Fibroblast of the aortic adventitia (primary cell): ENCODE measurements at regions not wholly inside any gene's neighbourhood (a gene's known extent, or its start where the extent isn't known, plus 50 kb on each side); places are given as distances from the start of the nearest gene placed in this dataset.
A peak's percentile ranks its signal among the peaks of the same experiment; 100 is the strongest.

ENCODE experiments used
- DNase-seq: peaks from one replicate; pipeline ENCODE4 v3.0.0-alpha.2; 2010; ENCODE audit warnings: low read depth
- H3K4me3 ChIP-seq: 2 replicates; pipeline ENCODE4 v1.5.1; 2011; ENCODE audit warnings: low read depth, mild to moderate bottlenecking, control low read depth, low read length, moderate library complexity
- TF ChIP-seq, protein P1 (sequence below): IDR thresholded peaks from 2 replicates; pipeline ENCODE4 v1.5.1; 2011; ENCODE audit warnings: mild to moderate bottlenecking, low read length, control low read depth, inconsistent platforms; ENCODE audit not compliant: insufficient read depth

DNA sequence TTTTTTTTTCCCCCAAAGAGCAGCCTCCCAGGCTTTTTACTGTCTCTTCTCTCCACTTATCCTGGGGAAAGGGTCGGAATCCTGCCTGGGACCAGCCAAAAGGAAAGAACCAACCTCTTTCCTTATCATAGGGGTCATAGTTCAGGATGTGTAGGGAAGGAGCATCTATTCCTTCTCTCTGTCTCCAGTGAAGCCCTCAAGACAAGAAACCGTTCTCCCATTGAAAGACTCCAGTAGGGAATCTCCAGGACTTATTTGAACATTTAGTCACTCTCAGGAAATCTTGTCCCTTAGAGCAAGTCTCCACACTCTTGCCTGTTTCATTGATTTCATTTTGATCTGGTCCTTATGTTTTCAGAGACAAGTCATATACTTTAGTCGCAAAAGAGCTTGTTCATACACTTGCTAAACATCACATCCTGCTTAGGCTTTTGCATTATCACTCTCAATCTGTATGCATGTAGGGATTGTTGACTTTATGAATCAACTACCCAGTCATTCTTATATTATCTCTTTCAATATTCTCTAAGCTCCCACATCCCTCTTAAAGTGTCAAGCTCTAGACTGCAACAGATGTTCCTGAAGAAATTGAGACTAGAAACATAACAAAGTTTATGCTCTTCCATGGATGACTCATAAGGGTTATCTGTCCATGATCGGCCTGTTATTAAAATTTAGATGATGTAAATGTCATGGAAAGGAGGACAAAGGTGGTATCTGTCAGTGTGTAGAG lies 116.2 kb upstream of the ST6GAL2 start:
- peak; percentile 56 for DNase-seq
- TF ChIP-seq, protein P1, sequence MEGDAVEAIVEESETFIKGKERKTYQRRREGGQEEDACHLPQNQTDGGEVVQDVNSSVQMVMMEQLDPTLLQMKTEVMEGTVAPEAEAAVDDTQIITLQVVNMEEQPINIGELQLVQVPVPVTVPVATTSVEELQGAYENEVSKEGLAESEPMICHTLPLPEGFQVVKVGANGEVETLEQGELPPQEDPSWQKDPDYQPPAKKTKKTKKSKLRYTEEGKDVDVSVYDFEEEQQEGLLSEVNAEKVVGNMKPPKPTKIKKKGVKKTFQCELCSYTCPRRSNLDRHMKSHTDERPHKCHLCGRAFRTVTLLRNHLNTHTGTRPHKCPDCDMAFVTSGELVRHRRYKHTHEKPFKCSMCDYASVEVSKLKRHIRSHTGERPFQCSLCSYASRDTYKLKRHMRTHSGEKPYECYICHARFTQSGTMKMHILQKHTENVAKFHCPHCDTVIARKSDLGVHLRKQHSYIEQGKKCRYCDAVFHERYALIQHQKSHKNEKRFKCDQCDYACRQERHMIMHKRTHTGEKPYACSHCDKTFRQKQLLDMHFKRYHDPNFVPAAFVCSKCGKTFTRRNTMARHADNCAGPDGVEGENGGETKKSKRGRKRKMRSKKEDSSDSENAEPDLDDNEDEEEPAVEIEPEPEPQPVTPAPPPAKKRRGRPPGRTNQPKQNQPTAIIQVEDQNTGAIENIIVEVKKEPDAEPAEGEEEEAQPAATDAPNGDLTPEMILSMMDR = no peak
- no peak overlapping the region for H3K4me3 ChIP-seq

- DNase-seq = peak; percentile 20
- TF ChIP-seq, protein P1 = no peak
- no peak overlapping the region for H3K4me3 ChIP-seq
Observed at GRCh38 chr2:107002735-107003134, 116.8 kb upstream of the ST6GAL2 start.

DNA sequence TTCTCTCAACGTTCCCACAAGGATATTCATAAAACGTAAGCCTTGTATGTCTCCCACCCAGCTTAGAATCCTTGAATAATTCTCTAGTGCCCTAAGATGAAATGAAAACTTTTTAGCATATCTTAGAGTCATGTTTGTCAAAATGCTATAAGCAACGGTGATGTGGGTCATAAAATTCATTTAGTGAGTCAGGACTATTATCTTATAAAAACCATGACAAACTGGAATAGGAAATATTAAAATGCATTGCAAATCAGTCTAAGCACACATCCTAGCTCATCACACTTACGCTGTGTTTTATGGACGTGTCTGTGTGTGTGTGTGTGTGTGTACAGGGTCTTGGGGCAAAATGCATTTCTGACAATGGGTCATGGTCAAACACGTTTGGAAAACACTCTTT lies 119.9 kb upstream of the ST6GAL2 start:
- H3K4me3 ChIP-seq = no peak overlapping the region
- TF ChIP-seq, protein P1 = no peak
- no peak for DNase-seq

GRCh38 chr2:107006836-107007235 lies 120.9 kb upstream of the ST6GAL2 start:
- no peak for DNase-seq
- TF ChIP-seq, protein P1 = no peak
- no peak overlapping the region for H3K4me3 ChIP-seq

DNA sequence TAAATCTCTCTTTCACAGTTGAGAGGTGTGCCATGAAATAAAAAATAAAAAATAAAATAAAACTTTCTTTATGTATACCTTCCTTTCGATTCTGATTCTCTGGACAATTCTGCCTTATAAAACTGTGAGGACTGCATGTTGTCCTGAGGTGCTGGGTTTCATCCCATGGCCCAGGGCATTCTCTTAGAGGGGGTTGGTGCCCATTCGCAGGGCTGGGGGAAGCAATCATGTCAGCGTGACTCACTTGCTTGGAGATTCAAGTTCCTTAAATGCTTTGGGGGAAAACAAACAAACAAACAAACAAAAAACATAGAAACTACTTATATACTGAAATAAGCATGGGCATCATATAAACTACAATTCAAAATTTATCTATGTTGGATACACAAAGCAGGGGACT lies 122.0 kb upstream of the ST6GAL2 start:
- H3K4me3 ChIP-seq = no peak overlapping the region
- no peak for DNase-seq
- TF ChIP-seq, protein P1 = no peak

DNA sequence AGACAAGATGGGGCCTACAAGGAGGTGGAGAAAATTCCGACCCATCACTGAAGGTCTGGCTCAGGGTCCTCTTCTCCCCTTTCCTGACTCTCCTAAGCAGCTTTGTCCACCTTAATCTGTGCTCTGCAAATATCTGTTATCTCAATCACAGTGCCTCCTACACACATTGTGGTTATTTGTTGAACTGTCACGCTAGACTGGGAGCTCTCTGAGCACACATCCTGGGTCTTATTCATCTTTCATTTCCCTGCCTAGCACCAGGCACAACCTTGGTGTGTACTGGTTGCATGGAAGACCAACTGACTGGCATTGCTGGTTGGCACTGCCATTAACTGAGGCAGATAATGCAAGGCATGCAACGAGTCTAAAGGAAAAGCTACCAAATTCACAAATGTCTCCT lies 122.9 kb upstream of the ST6GAL2 start:
- no peak for DNase-seq
- TF ChIP-seq, protein P1 = no peak

DNA sequence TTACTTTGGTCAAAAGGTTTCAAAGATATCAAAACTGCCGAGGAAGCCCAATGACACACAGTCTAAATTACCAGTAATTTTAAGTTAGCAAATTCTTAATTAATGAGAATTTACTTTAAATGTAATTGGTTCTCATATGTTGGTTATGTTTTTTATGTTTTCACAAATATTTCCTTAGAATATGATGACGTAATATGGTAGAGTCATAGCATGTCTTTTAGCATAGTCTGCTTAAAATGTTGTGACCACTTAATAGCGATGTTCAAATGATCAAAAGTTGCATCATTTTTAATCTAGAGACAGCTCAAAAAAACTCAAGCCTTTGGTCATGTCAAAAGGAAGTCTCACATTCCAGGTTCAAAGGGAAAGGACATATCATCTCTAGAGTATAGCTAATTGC lies 123.3 kb upstream of the ST6GAL2 start:
- TF ChIP-seq, protein P1 = no peak
- H3K4me3 ChIP-seq = no peak overlapping the region
- DNase-seq = no peak

More for the DNA sequence above, 122.9 kb upstream of the ST6GAL2 start:
- H3K4me3 ChIP-seq = no peak overlapping the region
